ENCODE measurements at regions not wholly inside any gene's neighbourhood (a gene's known extent, or its start where the extent isn't known, plus 50 kb on each side); places are given as distances from the start of the nearest gene placed in this dataset.

DNA sequence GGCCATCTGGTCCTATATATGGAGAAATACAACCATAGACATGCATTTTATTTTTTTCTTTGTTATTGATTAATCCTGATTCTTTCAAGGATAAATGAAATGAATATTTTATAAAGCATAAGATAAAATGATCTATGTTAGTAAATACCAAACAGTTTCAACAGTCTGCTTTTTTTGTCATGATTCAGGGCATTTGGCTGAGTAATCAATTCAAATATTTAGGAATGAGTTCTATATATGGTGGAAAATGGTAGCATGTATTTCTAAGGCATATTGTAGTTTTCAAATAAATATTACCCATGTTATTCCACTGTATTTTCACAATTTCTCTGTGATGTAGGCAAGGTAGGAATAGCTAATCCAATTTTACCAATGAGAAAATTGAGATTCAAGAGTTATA is 287.5 kb upstream of the FKBP1C start:
- H4K91ac ChIP-seq (ENCODE audit: insufficient read depth, low read depth, low read length) = no peak overlapping the region
- no peak overlapping the region for H3K23ac ChIP-seq (ENCODE audit: low read depth, low read length)
- no peak overlapping the region for H2BK20ac ChIP-seq (ENCODE audit: low read depth, low read length)
- no peak for DNase-seq
- H2AFZ ChIP-seq (replicated peaks; ENCODE audit: low read length, poor library complexity) = no peak overlapping the region
- H4K8ac ChIP-seq (ENCODE audit: low read depth in 2 of 2, low read length in 2 of 2) = no peak overlapping the region
- H3K4me3 ChIP-seq (ENCODE audit: insufficient read depth, low read depth, low read length) = no peak overlapping the region
- no peak overlapping the region for H2BK120ac ChIP-seq (ENCODE audit: low read depth, low read length)
- H3K36me3 ChIP-seq (ENCODE audit: control insufficient read depth, insufficient read depth, low read length) = no peaks in the 10 kb centered on the region
- no peak overlapping the region for H3K56ac ChIP-seq (ENCODE audit: extremely low read depth, insufficient read depth, low read length)
- in situ Hi-C loops (cut with MboI; ENCODE audit: low sequenced_read_pairs) (no loop called here), intact Hi-C loops (cut with micrococcal nuclease) (no loop called here), dilution Hi-C loops (cut with HindIII; ENCODE audit: low sequenced_read_pairs, unreplicated experiment) (no loop called here)
- no peak overlapping the region for H4K5ac ChIP-seq (ENCODE audit: low read depth, low read length)
- no peak overlapping the region for H3K4me2 ChIP-seq (ENCODE audit: low read depth, low read length)
- H3K27me3 ChIP-seq (ENCODE audit: control insufficient read depth, insufficient read depth, low read length) = no peaks in the 10 kb centered on the region
- H3K9me1 ChIP-seq (ENCODE audit: insufficient read depth, low read length) = no peaks in the 10 kb centered on the region
- no peak for ATAC-seq (ENCODE audit: low read depth)
- H3K18ac ChIP-seq (ENCODE audit: low read depth, low read length) = no peak overlapping the region
- no peak overlapping the region for H2AK5ac ChIP-seq (ENCODE audit: low read depth, low read length)
- ChIA-PET POLR2A (ENCODE audit: unreplicated experiment) (no interaction called here), CTCF (no interaction called here)
- H3K4me1 ChIP-seq (ENCODE audit: control insufficient read depth, insufficient read depth, low read length) = no peaks in the 10 kb centered on the region
- H4K20me1 ChIP-seq (ENCODE audit: insufficient read depth, low read length) = no peaks in the 10 kb centered on the region
- H3K9ac ChIP-seq (ENCODE audit: low read depth, low read length) = no peak overlapping the region
- H3K27ac ChIP-seq (ENCODE audit: insufficient read depth, low read length) = no peak overlapping the region
- TF ChIP-seq CHD1 (IDR thresholded peaks at IDR 0.05; ENCODE audit: low read depth, low read length) (no peak), MAFK (IDR thresholded peaks at IDR 0.05; ENCODE audit: low read depth, low read length) (peak; percentile 75), RAD21 (IDR thresholded peaks at IDR 0.05; ENCODE audit: low read length) (no peak)
- H2BK15ac ChIP-seq (ENCODE audit: low read depth, low read length) = no peak overlapping the region
- no peak overlapping the region for H2BK5ac ChIP-seq (ENCODE audit: low read depth, low read length, poor library complexity, severe bottlenecking)
- H2AK9ac ChIP-seq (replicated peaks; ENCODE audit: low read depth, low read length, poor library complexity) = no peak overlapping the region
- no peaks in the 10 kb centered on the region for H3K79me1 ChIP-seq (ENCODE audit: low read depth in 1 of 2, low read length in 2 of 2)
- BruUV-seq (replicated peaks) = no TSS peak
- H3K4ac ChIP-seq (ENCODE audit: low read depth, low read length) = no peak overlapping the region
- H3K9me3 ChIP-seq (ENCODE audit: control insufficient read depth, insufficient read depth, low read length) = no peaks in the 10 kb centered on the region
- H3K14ac ChIP-seq (replicated peaks; ENCODE audit: low read depth, low read length) = no peak overlapping the region

Data from IMR-90 (cell line).